Breast epithelium (tissue), 3 donors: ENCODE measurements at regions not wholly inside any gene's neighbourhood (a gene's known extent, or its start where the extent isn't known, plus 50 kb on each side); places are given as distances from the start of the nearest gene placed in this dataset.

Source experiments
- CTCF ChIP-seq, 3 donors: fragments of 450-650 bp; IDR thresholded peaks; one replicate each; pipeline ENCODE4 v1.5.1; 2016 to 2017; ENCODE audit warnings: antibody characterized with exemption in 3 of 3, mild to moderate bottlenecking in 3 of 3, moderate library complexity in 3 of 3
- POLR2A ChIP-seq: fragments of 450-650 bp; IDR thresholded peaks from one replicate; pipeline ENCODE4 v1.6.1; 2016; ENCODE audit warnings: antibody characterized with exemption, mild to moderate bottlenecking, moderate library complexity

GRCh38 chr3:106004826-106005225 is 136.0 kb upstream of the CBLB start:
- no peak for TF ChIP-seq CTCF (IDR thresholded peaks at IDR 0.05)
- TF ChIP-seq POLR2A: no peak
